ENCODE measurements at regions not wholly inside any gene's neighbourhood (a gene's known extent, or its start where the extent isn't known, plus 50 kb on each side); places are given as distances from the start of the nearest gene placed in this dataset.

- Mint-ChIP-seq H3K36me3 (no peaks in the 10 kb centered on the region), H3K4me1 (ENCODE audit: unreplicated experiment) (no peaks in the 10 kb centered on the region), H3K9me3 (no peaks in the 10 kb centered on the region), H3K27ac (no peak overlapping the region), H3K27me3 (no peaks in the 10 kb centered on the region), H3K4me3 (no peak overlapping the region)
- DNase-seq (ENCODE audit: extremely low spot score, unreplicated experiment): no peak
- TF ChIP-seq CTCF (conservative IDR thresholded peaks at IDR 0.05): no peak
Observed at GRCh38 chrX:99192421-99192820, 1217.7 kb downstream of the PCDH19 start.

- no peak for TF ChIP-seq CTCF (conservative IDR thresholded peaks at IDR 0.05)
- Mint-ChIP-seq H3K36me3 (no peaks in the 10 kb centered on the region), H3K4me3 (no peak overlapping the region), H3K9me3 (no peaks in the 10 kb centered on the region), H3K27ac (no peak overlapping the region), H3K4me1 (ENCODE audit: unreplicated experiment) (no peaks in the 10 kb centered on the region), H3K27me3 (no peaks in the 10 kb centered on the region)
- no peak for DNase-seq (ENCODE audit: extremely low spot score, unreplicated experiment)
Observed at GRCh38 chrX:99184153-99184552, 1225.9 kb downstream of the PCDH19 start.

DNA sequence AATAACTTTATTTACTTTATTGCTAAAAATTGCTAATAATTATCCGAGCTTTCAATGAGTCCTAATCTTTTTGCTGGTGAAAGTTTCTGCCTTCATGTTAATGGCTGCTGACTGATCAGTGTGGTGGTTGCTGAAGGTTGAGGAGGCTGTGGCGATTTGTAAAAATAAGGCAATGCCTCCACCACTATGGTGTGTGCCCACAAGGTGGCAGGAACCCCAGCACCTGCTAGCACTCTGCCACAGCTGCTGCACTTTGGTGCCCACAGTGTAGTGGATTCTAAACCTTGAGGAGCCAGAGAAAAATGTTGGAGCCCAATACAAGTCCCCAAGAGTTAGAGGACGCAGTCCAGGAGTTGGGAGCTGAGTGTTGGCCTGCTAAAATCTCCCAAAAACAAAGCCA, 1237.1 kb downstream of the PCDH19 start:
- Mint-ChIP-seq H3K4me1 (ENCODE audit: unreplicated experiment) (no peaks in the 10 kb centered on the region), H3K9me3 (no peaks in the 10 kb centered on the region), H3K27me3 (peaks cover 4% of the 10 kb centered on the region), H3K36me3 (no peaks in the 10 kb centered on the region), H3K27ac (no peak overlapping the region), H3K4me3 (no peak overlapping the region)
- TF ChIP-seq CTCF (conservative IDR thresholded peaks at IDR 0.05): no peak
- no peak for DNase-seq (ENCODE audit: extremely low spot score, unreplicated experiment)

- no peak for TF ChIP-seq CTCF (conservative IDR thresholded peaks at IDR 0.05)
- Mint-ChIP-seq H3K9me3 (no peaks in the 10 kb centered on the region), H3K4me1 (ENCODE audit: unreplicated experiment) (no peaks in the 10 kb centered on the region), H3K4me3 (no peak overlapping the region), H3K27me3 (no peaks in the 10 kb centered on the region), H3K36me3 (no peaks in the 10 kb centered on the region), H3K27ac (no peak overlapping the region)
- DNase-seq (ENCODE audit: extremely low spot score, unreplicated experiment): no peak
Observed at GRCh38 chrX:99142745-99143144, 1267.3 kb downstream of the PCDH19 start.

GRCh38 chrX:99137488-99137887, 1272.6 kb downstream of the PCDH19 start:
- H3K36me3 Mint-ChIP-seq: no peaks in the 10 kb centered on the region
- H3K9me3 Mint-ChIP-seq: no peaks in the 10 kb centered on the region
- no peak overlapping the region for H3K4me3 Mint-ChIP-seq
- no peak for TF ChIP-seq CTCF (conservative IDR thresholded peaks at IDR 0.05)
- no peaks in the 10 kb centered on the region for H3K4me1 Mint-ChIP-seq (ENCODE audit: unreplicated experiment)
- no peaks in the 10 kb centered on the region for H3K27me3 Mint-ChIP-seq
- no peak overlapping the region for H3K27ac Mint-ChIP-seq
- no peak for DNase-seq (ENCODE audit: extremely low spot score, unreplicated experiment)

- H3K36me3 Mint-ChIP-seq: no peaks in the 10 kb centered on the region
- no peaks in the 10 kb centered on the region for H3K9me3 Mint-ChIP-seq
- no peak overlapping the region for H3K27ac Mint-ChIP-seq
- TF ChIP-seq CTCF (conservative IDR thresholded peaks at IDR 0.05): no peak
- no peak overlapping the region for H3K4me3 Mint-ChIP-seq
- no peaks in the 10 kb centered on the region for H3K4me1 Mint-ChIP-seq (ENCODE audit: unreplicated experiment)
- H3K27me3 Mint-ChIP-seq: no peaks in the 10 kb centered on the region
- DNase-seq (ENCODE audit: extremely low spot score, unreplicated experiment): no peak
Observed at GRCh38 chrX:99117011-99117410, 1293.1 kb downstream of the PCDH19 start.
